NT2/D1 (cell line): ENCODE measurements at regions not wholly inside any gene's neighbourhood (a gene's known extent, or its start where the extent isn't known, plus 50 kb on each side); places are given as distances from the start of the nearest gene placed in this dataset.
A peak's percentile ranks its signal among the peaks of the same experiment; 100 is the strongest.

Experiments
- DNase-seq: peaks from one replicate; pipeline ENCODE4 v3.0.0-alpha.2; 2011; ENCODE audit warnings: low read depth, low spot score
- H3K27me3 ChIP-seq: 2 replicates; pipeline ENCODE4 v1.6.0; 2011; ENCODE audit warnings: mild to moderate bottlenecking; ENCODE audit not compliant: insufficient read length, insufficient read depth
- H3K36me3 ChIP-seq: 2 replicates; pipeline ENCODE4 v1.6.1; 2011; ENCODE audit warnings: mild to moderate bottlenecking, low read length, mixed read lengths; ENCODE audit not compliant: insufficient read depth, insufficient read length
- H3K4me1 ChIP-seq: 2 replicates; pipeline ENCODE4 v1.5.1; 2011; ENCODE audit not compliant: insufficient read depth, insufficient read length
- H3K4me3 ChIP-seq: 2 replicates; pipeline ENCODE4 v1.5.1; 2011; ENCODE audit warnings: low read depth; ENCODE audit not compliant: insufficient read length
- H3K9ac ChIP-seq: 2 replicates; pipeline ENCODE4 v1.6.0; 2011; ENCODE audit warnings: low read depth; ENCODE audit not compliant: insufficient read length
- H3K9me3 ChIP-seq: 2 replicates; pipeline ENCODE4 v1.5.1; 2011; ENCODE audit warnings: mild to moderate bottlenecking, low read length; ENCODE audit not compliant: insufficient read depth
- SUZ12 ChIP-seq: IDR thresholded peaks from 2 replicates; pipeline ENCODE4 v1.6.1; 2011; ENCODE audit not compliant: insufficient read length, insufficient read depth; ENCODE audit errors: extremely low read depth
- YY1 ChIP-seq: IDR thresholded peaks from 2 replicates; pipeline ENCODE4 v1.6.1; 2011; ENCODE audit not compliant: insufficient read length, insufficient read depth
- ZNF274 ChIP-seq: IDR thresholded peaks from 2 replicates; pipeline ENCODE4 v1.6.1; 2011; ENCODE audit warnings: mild to moderate bottlenecking, low read depth, low read length

- H3K9me3 ChIP-seq = no peaks in the 10 kb centered on the region
- H3K4me1 ChIP-seq = no peaks in the 10 kb centered on the region
- TF ChIP-seq SUZ12 (no peak), ZNF274 (no peak), YY1 (no peak)
- no peaks in the 10 kb centered on the region for H3K36me3 ChIP-seq
- DNase-seq = no peak
- no peak overlapping the region for H3K9ac ChIP-seq
- no peak overlapping the region for H3K4me3 ChIP-seq
- no peaks in the 10 kb centered on the region for H3K27me3 ChIP-seq
These were observed 90.1 kb upstream of the KCNJ3 start for GRCh38 chr2:154608438-154608837.

GRCh38 chr2:154614906-154615305, 83.6 kb upstream of the KCNJ3 start:
- H3K4me3 ChIP-seq = no peak overlapping the region
- no peaks in the 10 kb centered on the region for H3K36me3 ChIP-seq
- no peaks in the 10 kb centered on the region for H3K27me3 ChIP-seq
- H3K9me3 ChIP-seq = no peaks in the 10 kb centered on the region
- no peak overlapping the region for H3K9ac ChIP-seq
- no peaks in the 10 kb centered on the region for H3K4me1 ChIP-seq
- no peak for DNase-seq
- TF ChIP-seq ZNF274 (no peak), YY1 (no peak), SUZ12 (no peak)

GRCh38 chr2:154616659-154617058, 81.8 kb upstream of the KCNJ3 start:
- H3K27me3 ChIP-seq = no peaks in the 10 kb centered on the region
- H3K4me3 ChIP-seq = no peak overlapping the region
- no peak for DNase-seq

GRCh38 chr2:154620471-154620870, 78.0 kb upstream of the KCNJ3 start:
- no peak overlapping the region for H3K4me3 ChIP-seq
- no peak overlapping the region for H3K9ac ChIP-seq
- H3K9me3 ChIP-seq = no peaks in the 10 kb centered on the region
- H3K27me3 ChIP-seq = no peaks in the 10 kb centered on the region
- DNase-seq = no peak
- no peak for TF ChIP-seq SUZ12
- TF ChIP-seq YY1 = no peak
- no peak for TF ChIP-seq ZNF274
- H3K4me1 ChIP-seq = no peaks in the 10 kb centered on the region
- no peaks in the 10 kb centered on the region for H3K36me3 ChIP-seq

More at GRCh38 chr2:154616659-154617058, 81.8 kb upstream of the KCNJ3 start:
- Histone ChIP-seq H3K4me1 (no peaks in the 10 kb centered on the region), H3K36me3 (no peaks in the 10 kb centered on the region), H3K9ac (no peak overlapping the region), H3K9me3 (no peaks in the 10 kb centered on the region)
- TF ChIP-seq ZNF274 (no peak), YY1 (no peak), SUZ12 (no peak)

- no peaks in the 10 kb centered on the region for H3K4me1 ChIP-seq
- H3K36me3 ChIP-seq = no peaks in the 10 kb centered on the region
- H3K9me3 ChIP-seq = no peaks in the 10 kb centered on the region
- no peak overlapping the region for H3K9ac ChIP-seq
- no peaks in the 10 kb centered on the region for H3K27me3 ChIP-seq
- TF ChIP-seq YY1 (no peak), SUZ12 (no peak), ZNF274 (no peak)
- DNase-seq = peak; percentile 55
- H3K4me3 ChIP-seq = no peak overlapping the region
These were observed 74.7 kb upstream of the KCNJ3 start for GRCh38 chr2:154623819-154624218.

GRCh38 chr2:154637456-154637855, 61.0 kb upstream of the KCNJ3 start:
- TF ChIP-seq YY1 (no peak), ZNF274 (no peak), SUZ12 (no peak)
- no peak for DNase-seq
- H3K27me3 ChIP-seq = no peaks in the 10 kb centered on the region
- no peak overlapping the region for H3K9ac ChIP-seq
- no peaks in the 10 kb centered on the region for H3K36me3 ChIP-seq
- H3K9me3 ChIP-seq = no peaks in the 10 kb centered on the region
- no peaks in the 10 kb centered on the region for H3K4me1 ChIP-seq
- H3K4me3 ChIP-seq = no peak overlapping the region

GRCh38 chr2:154638783-154639182, 59.7 kb upstream of the KCNJ3 start:
- no peak overlapping the region for H3K4me3 ChIP-seq

GRCh38 chr2:154640000-154640399, 58.5 kb upstream of the KCNJ3 start:
- Histone ChIP-seq H3K27me3 (no peaks in the 10 kb centered on the region), H3K9me3 (no peaks in the 10 kb centered on the region), H3K9ac (no peak overlapping the region), H3K4me3 (no peak overlapping the region), H3K4me1 (no peaks in the 10 kb centered on the region), H3K36me3 (no peaks in the 10 kb centered on the region)
- DNase-seq = no peak
- TF ChIP-seq ZNF274 = no peak
- no peak for TF ChIP-seq SUZ12
- TF ChIP-seq YY1 = no peak

More at GRCh38 chr2:154638783-154639182, 59.7 kb upstream of the KCNJ3 start:
- Histone ChIP-seq H3K4me1 (no peaks in the 10 kb centered on the region), H3K9ac (no peak overlapping the region), H3K9me3 (no peaks in the 10 kb centered on the region), H3K27me3 (no peaks in the 10 kb centered on the region), H3K36me3 (no peaks in the 10 kb centered on the region)
- DNase-seq = no peak
- TF ChIP-seq SUZ12 (no peak), ZNF274 (no peak), YY1 (no peak)
